Activated CD8-positive, alpha-beta T cell treated with anti-CD3 and anti-CD28 coated beads, Interleukin-2, amount 10 ng/mL, durations not matched to agents 7 days and 5 days (primary cell): ENCODE measurements at regions not wholly inside any gene's neighbourhood (a gene's known extent, or its start where the extent isn't known, plus 50 kb on each side); places are given as distances from the start of the nearest gene placed in this dataset.

ENCODE experiments used
- ATAC-seq: fragments of 150-1000 bp; cut with Tn5 transposase; one replicate; pipeline ENCODE4 v1.10.0; 2021; ENCODE audit warnings: moderate library complexity
- CTCF ChIA-PET: fragments of 350-600 bp; sonication (Branson Sonifier 250); formaldehyde crosslinking; loops from one replicate; lab custom pipeline; 2021; ENCODE audit warnings: antibody characterized with exemption; lab: Charles Lee
- POLR2A ChIA-PET: fragments of 350-600 bp; sonication (Branson Sonifier 250); formaldehyde crosslinking; loops from one replicate; lab custom pipeline; 2021; ENCODE audit warnings: antibody characterized with exemption; lab: Charles Lee
- DNase-seq: peaks from one replicate; pipeline ENCODE4 v3.0.0-alpha.2; 2020
- H3K27ac Mint-ChIP-seq: one replicate; pipeline ENCODE4 v1.8.0; 2021; ENCODE audit warnings: mild to moderate bottlenecking, mixed read lengths
- H3K27me3 Mint-ChIP-seq: one replicate; pipeline ENCODE4 v1.8.0; 2021; ENCODE audit warnings: low read depth, mixed read lengths
- H3K36me3 Mint-ChIP-seq: one replicate; pipeline ENCODE4 v1.8.0; 2021; ENCODE audit warnings: low read depth, mixed read lengths
- H3K4me1 Mint-ChIP-seq: one replicate; pipeline ENCODE4 v1.8.0; 2021; ENCODE audit warnings: low read depth, mixed read lengths
- H3K4me3 Mint-ChIP-seq: one replicate; pipeline ENCODE4 v1.8.0; 2021; ENCODE audit warnings: mild to moderate bottlenecking, mixed read lengths
- H3K9me3 Mint-ChIP-seq: one replicate; pipeline ENCODE4 v1.8.0; 2022; ENCODE audit warnings: mixed read lengths; ENCODE audit not compliant: insufficient read depth

DNA sequence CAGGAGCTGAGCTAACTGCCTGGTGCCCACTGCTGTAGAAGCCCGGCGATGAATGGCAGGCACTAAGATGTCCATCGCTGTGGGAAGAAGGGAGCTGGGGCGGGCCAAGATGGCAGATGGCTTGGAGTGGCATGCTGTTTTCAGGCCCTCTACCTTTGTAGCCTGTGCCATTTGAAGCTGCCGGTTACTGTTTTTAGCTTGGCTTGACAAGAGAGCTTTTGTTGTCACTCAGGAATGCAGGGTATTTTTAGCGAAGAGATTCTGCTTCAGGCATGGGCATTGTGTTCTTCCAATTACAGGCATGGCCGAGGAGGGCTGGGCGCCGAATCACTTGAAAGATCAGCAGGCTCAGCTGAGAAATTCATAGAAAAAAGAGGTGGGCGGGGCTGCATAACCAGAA is 348.7 kb downstream of the RPS6KC1 start:
- Mint-ChIP-seq H3K36me3 (no peaks in the 10 kb centered on the region), H3K27me3 (no peaks in the 10 kb centered on the region), H3K4me1 (no peaks in the 10 kb centered on the region), H3K4me3 (no peak overlapping the region), H3K9me3 (no peaks in the 10 kb centered on the region), H3K27ac (no peak overlapping the region)
- ATAC-seq (no peak), DNase-seq (no peak)
- ChIA-PET POLR2A (no interaction called here), CTCF (no interaction called here)

DNA sequence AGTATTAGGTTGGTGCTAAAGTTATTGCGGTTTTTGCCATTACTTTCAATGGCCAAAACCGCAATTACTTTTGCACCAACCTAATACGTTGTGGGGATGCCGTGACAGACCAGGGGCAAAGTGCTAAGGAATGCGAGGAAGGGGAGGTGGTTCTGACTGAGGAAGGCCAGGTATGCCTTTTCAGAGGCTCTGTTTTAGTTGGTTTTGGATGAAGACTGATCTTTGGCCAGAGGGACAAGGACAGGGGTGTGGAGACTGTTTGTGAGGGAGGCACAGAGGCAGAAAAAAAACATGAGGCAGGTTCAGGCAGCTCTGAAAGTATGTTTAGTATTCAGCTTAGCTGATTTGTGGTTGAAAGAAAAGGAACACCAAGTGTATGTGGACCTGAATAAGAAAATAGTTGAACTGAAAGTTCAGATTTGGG is 358.2 kb downstream of the RPS6KC1 start:
- CTCF ChIA-PET: no interaction called here
- ATAC-seq: no peak

DNA sequence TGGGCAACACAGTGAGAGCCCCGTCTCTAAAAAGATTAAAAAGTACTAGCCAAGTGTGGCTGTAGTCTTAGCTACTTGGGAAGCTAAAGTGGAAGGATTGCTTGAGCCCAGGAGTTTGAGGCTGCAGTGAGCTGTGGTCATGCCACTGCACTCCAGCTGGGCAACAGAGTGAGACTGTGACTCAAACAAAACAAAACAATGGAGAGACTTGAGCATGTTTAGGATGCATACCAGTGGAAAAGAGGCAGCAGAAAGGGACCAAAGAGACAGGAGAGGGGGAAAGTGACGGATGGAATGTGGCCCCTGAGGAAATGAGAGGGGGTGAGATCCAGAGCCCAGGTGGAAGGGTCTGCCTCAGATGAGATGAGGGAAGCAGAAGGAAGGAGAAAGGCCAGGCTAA is 358.9 kb downstream of the RPS6KC1 start:
- ChIA-PET POLR2A (no interaction called here), CTCF (no interaction called here)
- H3K27me3 Mint-ChIP-seq: no peaks in the 10 kb centered on the region
- no peak overlapping the region for H3K27ac Mint-ChIP-seq
- H3K4me3 Mint-ChIP-seq: no peak overlapping the region
- H3K9me3 Mint-ChIP-seq: no peaks in the 10 kb centered on the region
- H3K36me3 Mint-ChIP-seq: no peaks in the 10 kb centered on the region
- ATAC-seq (no peak), DNase-seq (no peak)
- H3K4me1 Mint-ChIP-seq: no peaks in the 10 kb centered on the region

More for the DNA sequence above, 358.2 kb downstream of the RPS6KC1 start:
- Mint-ChIP-seq H3K36me3 (no peaks in the 10 kb centered on the region), H3K27ac (no peak overlapping the region), H3K4me3 (no peak overlapping the region), H3K4me1 (no peaks in the 10 kb centered on the region), H3K27me3 (no peaks in the 10 kb centered on the region), H3K9me3 (no peaks in the 10 kb centered on the region)
- no peak for DNase-seq
- POLR2A ChIA-PET: interaction anchor here (0.6 kb wide), 1 partner anchor 264 kb away, joined by 3 read pairs; no protein-coding TSS in a partner anchor

DNA sequence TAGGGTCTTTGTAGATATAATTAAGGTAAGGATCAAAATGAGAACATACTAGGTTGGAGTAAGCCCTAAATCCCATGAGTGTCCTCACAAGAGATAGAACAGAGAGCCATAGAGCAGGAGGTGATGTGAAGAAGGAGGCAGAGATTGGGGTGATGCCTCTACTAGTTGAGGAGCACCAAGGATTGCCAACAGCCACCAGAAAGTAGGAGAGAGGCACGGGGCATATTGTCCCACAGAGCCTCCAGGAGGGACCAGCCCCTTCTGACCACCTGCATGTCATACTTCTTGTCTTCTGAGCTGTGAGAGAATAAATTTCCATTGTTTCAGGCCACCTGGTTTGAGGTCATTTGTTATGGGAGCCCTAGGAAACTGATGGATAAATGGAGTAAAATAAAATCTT is 363.3 kb downstream of the RPS6KC1 start:
- Mint-ChIP-seq H3K27ac (no peak overlapping the region), H3K36me3 (no peaks in the 10 kb centered on the region), H3K4me1 (no peaks in the 10 kb centered on the region), H3K9me3 (no peaks in the 10 kb centered on the region), H3K4me3 (no peak overlapping the region), H3K27me3 (no peaks in the 10 kb centered on the region)
- ChIA-PET CTCF (no interaction called here), POLR2A (no interaction called here)
- no peak for DNase-seq
- no peak for ATAC-seq

DNA sequence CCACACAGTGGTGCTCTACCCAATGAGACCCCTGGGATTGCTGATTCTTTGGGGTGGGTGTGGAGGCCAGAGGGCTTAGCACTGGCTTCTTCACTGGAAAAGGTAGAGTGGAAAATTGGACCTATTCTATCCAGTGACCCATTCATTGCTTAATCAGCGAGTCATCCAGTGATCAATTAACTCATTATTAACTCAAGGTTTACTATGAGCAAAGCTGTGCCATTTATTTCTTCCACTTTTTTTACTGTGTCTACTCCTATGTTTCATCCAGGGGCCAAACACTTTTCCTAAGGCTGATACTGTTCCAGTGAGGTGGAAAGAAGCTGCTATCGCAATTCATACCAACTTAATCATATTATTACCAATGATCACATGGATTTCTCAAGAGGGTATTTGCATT is 363.9 kb downstream of the RPS6KC1 start:
- no peaks in the 10 kb centered on the region for H3K36me3 Mint-ChIP-seq

DNA sequence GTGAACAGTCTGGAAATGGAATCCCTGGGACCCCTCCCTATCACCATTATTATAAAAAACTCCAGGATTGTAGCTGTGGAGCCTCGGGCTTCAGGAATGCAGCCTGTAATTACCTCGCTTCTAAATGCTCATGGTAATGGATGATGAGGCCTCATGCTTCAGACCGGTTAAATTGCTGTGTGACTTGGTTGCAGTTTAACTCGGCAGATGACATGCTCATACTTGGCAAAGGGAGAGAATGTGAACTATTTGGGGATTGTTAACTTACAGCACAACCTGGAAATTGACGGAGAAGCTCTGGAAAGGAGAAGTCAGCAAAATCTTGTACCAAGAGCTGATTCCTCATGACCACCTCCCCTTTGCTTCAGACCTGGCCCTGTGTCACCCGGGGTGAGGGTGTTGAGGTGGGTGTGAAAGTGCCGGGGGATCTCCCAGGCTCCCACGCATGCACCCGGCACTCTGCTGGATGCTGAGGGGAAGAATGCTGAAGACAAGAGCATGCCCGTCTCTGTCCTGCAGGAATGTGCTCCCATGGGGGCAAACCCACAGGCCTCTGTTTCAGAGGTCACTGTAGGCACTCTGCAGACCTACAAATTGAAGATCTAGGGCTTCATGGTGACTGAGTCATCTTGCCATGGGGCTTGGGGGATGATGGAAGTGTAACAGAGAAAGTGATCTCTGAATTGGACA is 364.8 kb downstream of the RPS6KC1 start:
- no peaks in the 10 kb centered on the region for H3K9me3 Mint-ChIP-seq
- CTCF ChIA-PET: no interaction called here

More for the DNA sequence above, 363.9 kb downstream of the RPS6KC1 start:
- CTCF ChIA-PET: no interaction called here
- H3K4me3 Mint-ChIP-seq: no peak overlapping the region
- H3K9me3 Mint-ChIP-seq: no peaks in the 10 kb centered on the region
- DNase-seq (no peak), ATAC-seq (no peak)
- H3K4me1 Mint-ChIP-seq: no peaks in the 10 kb centered on the region
- H3K27me3 Mint-ChIP-seq: no peaks in the 10 kb centered on the region
- POLR2A ChIA-PET: interaction anchor here (0.7 kb wide), 1 partner anchor 1606 kb away, joined by 4 read pairs; no protein-coding TSS in a partner anchor
- H3K27ac Mint-ChIP-seq: no peak overlapping the region

DNA sequence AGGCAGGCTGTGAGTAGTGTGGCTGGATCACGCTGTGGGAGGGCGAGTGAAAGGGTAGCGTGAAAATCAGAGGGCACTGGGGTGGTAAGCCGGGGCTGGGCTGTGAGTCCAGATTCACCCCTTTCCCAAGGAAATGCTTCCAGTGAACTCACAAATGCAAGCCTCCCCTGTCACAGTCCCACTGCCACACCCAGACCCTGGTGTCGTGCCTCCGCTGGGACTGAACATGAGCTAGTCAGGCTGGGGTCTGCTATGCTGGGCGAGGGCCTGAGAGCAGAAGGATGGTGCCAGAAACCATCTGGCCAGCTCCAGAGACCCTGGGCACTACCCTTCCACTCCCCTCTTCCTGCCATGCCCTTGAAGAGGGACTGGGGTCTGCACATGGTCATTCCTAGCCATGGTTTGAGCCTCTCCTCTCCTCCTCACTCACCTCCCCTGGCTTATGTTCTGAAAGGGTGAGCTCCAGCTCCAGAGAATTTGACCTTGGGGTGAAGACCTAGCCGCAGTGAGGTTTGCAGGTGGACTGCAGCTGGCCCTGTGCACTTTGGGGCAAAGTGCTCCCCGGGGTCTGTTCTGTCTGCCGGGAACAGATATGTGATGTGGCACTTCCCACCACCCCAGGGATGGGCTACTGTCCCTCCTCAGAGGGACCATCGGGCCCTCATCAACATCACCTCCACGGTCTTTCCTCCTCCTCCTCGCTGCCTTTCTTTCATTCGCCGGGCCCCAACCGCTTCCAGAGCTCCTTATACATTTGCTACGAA is 365.6 kb downstream of the RPS6KC1 start:
- no peaks in the 10 kb centered on the region for H3K36me3 Mint-ChIP-seq
- no peak overlapping the region for H3K4me3 Mint-ChIP-seq
- CTCF ChIA-PET: no interaction called here
- ATAC-seq: no peak
- POLR2A ChIA-PET: no interaction called here
- no peak overlapping the region for H3K27ac Mint-ChIP-seq
- DNase-seq: no peak
- no peaks in the 10 kb centered on the region for H3K27me3 Mint-ChIP-seq
- H3K9me3 Mint-ChIP-seq: no peaks in the 10 kb centered on the region
- H3K4me1 Mint-ChIP-seq: no peaks in the 10 kb centered on the region

More for the DNA sequence above, 364.8 kb downstream of the RPS6KC1 start:
- Mint-ChIP-seq H3K27ac (no peak overlapping the region), H3K36me3 (no peaks in the 10 kb centered on the region), H3K4me1 (no peaks in the 10 kb centered on the region), H3K27me3 (no peaks in the 10 kb centered on the region), H3K4me3 (no peak overlapping the region)
- DNase-seq: no peak
- no peak for ATAC-seq
- POLR2A ChIA-PET: no interaction called here

DNA sequence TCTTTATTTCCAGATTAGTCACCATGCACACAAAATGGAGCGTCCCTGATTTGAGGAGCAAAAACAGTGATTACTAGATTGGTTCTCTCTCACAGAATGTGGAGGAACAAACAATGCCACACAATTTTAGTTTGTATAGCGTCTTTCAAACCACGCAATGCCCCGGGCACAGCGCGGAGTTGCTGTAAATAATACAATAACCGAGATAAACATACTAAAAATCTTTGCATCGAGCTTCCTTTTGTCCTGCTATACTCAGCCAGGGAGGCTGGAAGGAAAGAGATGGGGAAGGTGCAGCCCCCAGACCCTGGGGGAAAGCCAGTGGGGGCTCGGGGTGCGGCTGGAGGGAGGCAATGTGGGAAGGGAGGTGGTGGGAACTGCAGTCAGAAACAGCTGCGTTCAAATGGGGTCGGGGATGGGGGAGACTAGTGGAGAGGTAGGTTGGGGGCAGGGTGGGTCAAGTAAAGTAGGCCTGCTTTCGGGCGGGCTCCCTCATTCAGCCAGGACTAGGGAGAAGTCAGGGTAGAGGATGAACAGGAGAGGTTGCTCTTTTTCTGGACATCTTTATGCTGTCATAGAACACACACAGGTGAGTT is 366.3 kb downstream of the RPS6KC1 start:
- no peaks in the 10 kb centered on the region for H3K9me3 Mint-ChIP-seq
- CTCF ChIA-PET: no interaction called here
- POLR2A ChIA-PET: no interaction called here
- H3K36me3 Mint-ChIP-seq: no peaks in the 10 kb centered on the region
- H3K27me3 Mint-ChIP-seq: no peaks in the 10 kb centered on the region
- H3K27ac Mint-ChIP-seq: no peak overlapping the region
- no peaks in the 10 kb centered on the region for H3K4me1 Mint-ChIP-seq
- DNase-seq (no peak), ATAC-seq (no peak)
- no peak overlapping the region for H3K4me3 Mint-ChIP-seq

DNA sequence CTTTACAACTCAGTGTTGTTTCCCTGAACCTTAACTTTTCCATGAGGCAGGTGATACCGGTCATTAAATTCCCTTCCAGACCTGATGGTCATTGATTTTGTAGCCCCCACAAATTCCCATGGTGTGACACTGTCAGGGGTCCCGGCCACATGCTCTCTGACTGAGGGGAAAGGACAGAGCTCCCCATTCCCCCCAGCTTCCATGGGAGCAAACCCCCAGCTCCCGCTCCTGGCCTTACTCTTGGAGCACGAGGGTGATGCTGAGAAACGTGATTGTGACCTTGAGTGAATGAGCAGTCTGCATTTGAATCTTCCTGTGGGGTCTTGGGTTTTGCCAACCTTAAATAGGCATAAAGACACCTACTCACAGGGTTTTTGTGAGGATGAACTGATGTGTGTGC is 366.8 kb downstream of the RPS6KC1 start:
- H3K9me3 Mint-ChIP-seq: no peaks in the 10 kb centered on the region
- ChIA-PET CTCF (no interaction called here), POLR2A (no interaction called here)
- H3K4me1 Mint-ChIP-seq: no peaks in the 10 kb centered on the region
- no peak overlapping the region for H3K27ac Mint-ChIP-seq
- ATAC-seq (no peak), DNase-seq (no peak)
- no peak overlapping the region for H3K4me3 Mint-ChIP-seq
- no peaks in the 10 kb centered on the region for H3K27me3 Mint-ChIP-seq
- H3K36me3 Mint-ChIP-seq: no peaks in the 10 kb centered on the region

DNA sequence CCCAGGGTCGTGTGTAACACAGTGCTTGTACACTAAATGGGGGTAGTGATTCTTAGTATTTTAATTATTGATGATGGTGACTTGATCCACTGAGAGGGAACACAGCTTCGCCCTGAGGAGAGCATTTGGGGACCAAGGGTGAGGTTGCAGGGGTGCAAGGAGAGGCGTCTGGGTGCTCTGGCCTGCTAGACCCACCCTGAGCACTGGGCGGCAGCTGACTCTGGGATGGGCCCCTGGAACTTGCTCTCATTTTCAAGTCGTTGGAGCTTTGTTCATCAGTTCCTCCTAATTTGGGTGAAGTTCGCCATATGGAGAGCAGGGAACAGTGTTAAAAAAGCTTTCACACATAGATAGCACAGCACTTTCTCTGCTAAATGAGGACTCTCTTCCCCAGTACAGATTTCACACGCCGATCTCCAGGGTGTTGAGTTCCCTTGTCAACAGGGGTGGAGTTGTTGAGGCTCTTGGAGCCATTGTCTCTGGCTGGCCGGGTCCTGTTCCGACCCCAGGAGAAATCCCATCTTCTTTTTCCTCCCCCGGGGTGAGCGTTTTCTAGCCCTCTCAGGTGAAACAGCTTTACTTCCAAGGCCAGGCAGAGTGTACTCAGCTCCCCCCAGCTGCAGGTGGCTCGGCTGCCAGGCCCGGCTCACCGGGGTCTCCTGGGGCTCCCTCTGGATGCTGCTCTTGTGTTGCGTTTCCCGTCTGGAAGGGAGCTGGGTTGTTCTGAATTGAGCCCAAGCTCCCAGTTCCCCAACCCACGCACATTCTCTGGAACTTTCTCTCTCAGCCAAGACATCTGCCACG is 367.4 kb downstream of the RPS6KC1 start:
- DNase-seq (no peak), ATAC-seq (no peak)
- H3K4me3 Mint-ChIP-seq: no peak overlapping the region
- ChIA-PET CTCF (no interaction called here), POLR2A (no interaction called here)
- H3K9me3 Mint-ChIP-seq: no peaks in the 10 kb centered on the region
- no peaks in the 10 kb centered on the region for H3K27me3 Mint-ChIP-seq
- no peak overlapping the region for H3K27ac Mint-ChIP-seq
- no peaks in the 10 kb centered on the region for H3K36me3 Mint-ChIP-seq
- no peaks in the 10 kb centered on the region for H3K4me1 Mint-ChIP-seq

DNA sequence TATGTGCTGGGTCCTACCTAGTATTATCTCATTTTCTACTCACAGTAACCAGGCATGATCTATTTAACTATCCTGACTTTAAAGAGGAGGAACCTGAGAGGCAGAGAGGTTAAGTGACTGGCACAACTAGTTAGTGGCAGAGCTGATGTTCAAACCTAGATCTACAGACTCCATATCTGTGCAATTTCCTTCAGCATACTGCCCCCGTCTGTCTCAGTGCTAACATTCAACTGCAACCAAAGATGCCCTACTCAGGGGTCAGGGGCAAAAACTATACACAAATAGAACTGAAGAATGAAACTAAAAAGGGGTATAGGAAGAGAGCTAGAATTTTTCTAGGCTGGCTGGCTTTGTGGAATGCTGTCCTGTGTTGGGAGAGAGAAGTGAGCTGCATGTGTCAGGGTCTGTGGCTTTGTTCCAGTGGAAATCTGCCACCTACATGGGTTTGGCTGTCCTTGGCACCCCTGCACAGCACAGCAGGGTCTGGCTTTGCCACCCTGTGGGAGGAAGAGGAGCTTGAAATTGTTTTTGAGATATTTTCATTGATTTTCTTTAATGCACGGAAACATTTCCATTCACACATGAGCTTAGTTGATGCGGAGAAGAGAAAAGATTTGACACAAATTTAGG is 368.5 kb downstream of the RPS6KC1 start:
- no peaks in the 10 kb centered on the region for H3K4me1 Mint-ChIP-seq
- H3K36me3 Mint-ChIP-seq: no peaks in the 10 kb centered on the region
- ATAC-seq: no peak
- H3K27ac Mint-ChIP-seq: no peak overlapping the region
- H3K27me3 Mint-ChIP-seq: no peaks in the 10 kb centered on the region
- CTCF ChIA-PET: no interaction called here
- no peak overlapping the region for H3K4me3 Mint-ChIP-seq
- POLR2A ChIA-PET: no interaction called here
- no peak for DNase-seq
- no peaks in the 10 kb centered on the region for H3K9me3 Mint-ChIP-seq
